ACHN (cell line): ENCODE measurements at regions not wholly inside any gene's neighbourhood (a gene's known extent, or its start where the extent isn't known, plus 50 kb on each side); places are given as distances from the start of the nearest gene placed in this dataset.

Experiments used
- DNase-seq: peaks from one replicate; pipeline ENCODE4 v3.0.0-alpha.2; 2015
- in situ Hi-C: cut with HindIII; loops from 2 replicates; pipeline ENCODE4 v1.10.0; 2017; ENCODE audit warnings: low sequenced_read_pairs, low pct_ligation_motif_present, low pct_unique_long_range_greater_than_20kb

GRCh38 chr22:48902001-48902869 is 925.4 kb downstream of the BRD1 start:
- in situ Hi-C loops: no loop called here

DNA sequence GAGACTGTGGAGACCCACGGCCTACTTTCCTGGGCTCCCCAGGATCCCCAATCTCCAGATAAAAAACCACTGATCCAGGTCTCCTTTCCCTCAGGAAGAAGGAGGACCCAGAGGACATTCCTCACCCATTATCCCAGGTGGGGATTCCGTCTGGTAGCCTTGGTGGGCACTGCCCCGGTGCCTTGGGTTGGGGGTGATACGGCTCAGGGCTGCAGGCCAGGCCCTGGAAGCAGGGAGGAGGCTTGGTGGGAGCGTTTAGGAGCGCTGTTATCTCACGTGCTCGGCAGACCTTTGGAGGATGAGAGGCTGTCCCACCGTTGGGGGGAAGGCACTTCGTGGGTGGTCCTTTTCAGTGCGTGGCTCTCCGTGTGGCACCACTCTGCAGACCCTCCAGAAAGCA is 926.3 kb downstream of the BRD1 start:
- in situ Hi-C loops: no loop called here
- DNase-seq: no peak

More at GRCh38 chr22:48902001-48902869, 925.4 kb downstream of the BRD1 start:
- DNase-seq: no peak

DNA sequence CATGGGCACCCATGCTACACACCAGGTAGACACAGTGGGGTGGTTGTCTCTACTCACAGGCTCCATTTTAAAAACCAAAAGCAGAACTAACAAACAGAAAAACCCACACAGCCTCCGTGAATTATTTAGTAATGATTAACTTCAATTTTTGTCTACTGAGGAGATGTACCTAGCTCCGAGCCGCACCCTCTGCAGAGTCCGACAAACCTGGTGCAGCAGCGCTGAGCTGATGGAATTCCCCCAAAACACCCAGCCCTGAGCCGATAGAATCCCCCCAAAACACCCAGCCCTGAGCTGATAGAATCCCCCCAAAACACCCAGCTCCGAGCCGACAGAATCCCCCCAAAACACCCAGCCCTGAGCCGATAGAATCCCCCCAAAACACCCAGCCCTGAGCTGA is 927.0 kb downstream of the BRD1 start:
- in situ Hi-C loops: no loop called here
- no peak for DNase-seq

DNA sequence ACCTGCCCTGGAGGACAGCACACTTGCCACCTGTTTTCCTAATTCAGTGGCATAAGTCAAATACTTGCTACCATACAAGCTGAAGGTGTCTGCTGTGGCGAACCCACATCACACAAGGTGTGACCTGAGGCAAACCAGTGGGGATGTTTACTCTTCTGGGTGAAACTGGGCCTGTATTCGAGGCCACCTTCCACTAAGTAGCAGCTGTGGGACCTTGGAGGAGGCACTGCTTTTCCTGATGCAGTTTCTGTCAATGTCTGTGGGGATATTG is 927.4 kb downstream of the BRD1 start:
- DNase-seq: no peak
- in situ Hi-C loops: no loop called here

DNA sequence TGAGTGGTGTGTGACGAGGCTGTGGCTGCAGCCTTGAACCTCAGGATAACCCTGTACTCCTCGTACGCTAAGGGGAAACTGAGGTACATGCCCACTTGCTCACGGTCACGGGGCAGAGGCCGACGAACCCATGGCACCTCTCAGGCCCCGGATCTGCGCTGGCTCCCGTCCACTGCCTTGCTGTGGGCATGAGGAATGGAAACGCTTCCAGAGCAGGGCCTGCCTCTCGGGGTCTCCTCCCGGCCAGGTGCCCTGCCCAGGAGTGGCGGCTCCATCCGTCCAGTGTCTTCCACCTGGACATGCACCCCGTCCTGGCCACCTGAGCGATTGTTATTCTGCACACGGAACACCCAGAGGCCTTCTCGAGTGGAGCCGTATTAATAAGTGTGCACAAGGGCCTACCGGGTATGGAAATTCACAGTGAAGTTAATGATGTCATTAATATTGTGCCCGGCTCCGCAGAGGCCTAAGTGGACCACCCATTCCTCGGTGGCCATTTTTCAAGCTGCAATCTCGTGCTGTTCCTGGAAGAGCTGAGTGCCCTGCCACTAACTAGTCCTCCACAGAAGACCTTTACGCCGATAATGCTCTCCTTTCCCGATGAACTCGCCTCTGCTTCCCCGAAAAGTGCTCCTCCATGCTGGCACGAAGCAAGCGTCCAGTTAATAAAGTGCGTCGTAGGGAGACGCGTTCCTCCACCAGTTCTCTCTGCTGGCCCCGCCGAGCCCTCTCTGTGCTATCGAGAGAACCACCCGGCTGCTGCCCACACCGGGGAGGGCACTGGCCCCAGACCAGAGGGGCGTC is 927.9 kb downstream of the BRD1 start:
- DNase-seq: no peak
- in situ Hi-C loops: no loop called here

DNA sequence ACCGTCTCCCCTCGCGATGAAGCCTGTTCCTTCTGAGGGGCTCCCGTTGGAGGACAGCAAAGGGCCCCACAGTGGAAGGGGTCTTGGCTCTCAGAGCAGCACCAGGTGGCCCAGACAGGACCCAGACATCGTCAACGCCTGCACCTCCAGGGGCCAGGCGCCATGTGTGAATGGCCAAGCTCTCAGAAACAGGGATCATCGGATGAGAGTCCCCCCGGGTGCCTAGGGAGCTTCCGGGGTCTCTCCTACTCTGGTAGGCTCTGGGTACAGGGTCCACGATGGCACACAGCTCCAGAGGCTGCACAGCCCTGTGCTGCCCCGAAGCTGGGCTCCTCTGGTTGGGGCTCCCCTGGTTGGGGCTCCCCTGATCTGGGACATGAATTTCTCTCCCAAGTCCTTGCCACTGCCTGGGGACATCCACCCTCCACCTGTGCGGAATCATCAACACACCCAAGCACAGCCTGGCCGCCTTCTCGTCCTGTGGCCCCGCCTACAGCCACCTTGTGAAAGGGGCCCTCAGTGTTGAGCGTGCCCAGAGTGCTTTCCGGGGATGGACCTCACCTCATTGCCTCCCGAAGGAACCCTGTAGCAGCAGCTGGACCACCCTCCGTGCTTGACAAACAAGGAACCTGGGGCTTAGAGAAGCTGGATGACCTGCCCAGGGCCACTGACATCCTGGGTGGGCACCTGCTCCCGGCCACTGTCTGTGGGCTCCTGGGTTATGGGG is 929.0 kb downstream of the BRD1 start:
- no peak for DNase-seq
- in situ Hi-C loops: no loop called here

GRCh38 chr22:48897645-48898370 is 929.9 kb downstream of the BRD1 start:
- in situ Hi-C loops: no loop called here
- DNase-seq: no peak

DNA sequence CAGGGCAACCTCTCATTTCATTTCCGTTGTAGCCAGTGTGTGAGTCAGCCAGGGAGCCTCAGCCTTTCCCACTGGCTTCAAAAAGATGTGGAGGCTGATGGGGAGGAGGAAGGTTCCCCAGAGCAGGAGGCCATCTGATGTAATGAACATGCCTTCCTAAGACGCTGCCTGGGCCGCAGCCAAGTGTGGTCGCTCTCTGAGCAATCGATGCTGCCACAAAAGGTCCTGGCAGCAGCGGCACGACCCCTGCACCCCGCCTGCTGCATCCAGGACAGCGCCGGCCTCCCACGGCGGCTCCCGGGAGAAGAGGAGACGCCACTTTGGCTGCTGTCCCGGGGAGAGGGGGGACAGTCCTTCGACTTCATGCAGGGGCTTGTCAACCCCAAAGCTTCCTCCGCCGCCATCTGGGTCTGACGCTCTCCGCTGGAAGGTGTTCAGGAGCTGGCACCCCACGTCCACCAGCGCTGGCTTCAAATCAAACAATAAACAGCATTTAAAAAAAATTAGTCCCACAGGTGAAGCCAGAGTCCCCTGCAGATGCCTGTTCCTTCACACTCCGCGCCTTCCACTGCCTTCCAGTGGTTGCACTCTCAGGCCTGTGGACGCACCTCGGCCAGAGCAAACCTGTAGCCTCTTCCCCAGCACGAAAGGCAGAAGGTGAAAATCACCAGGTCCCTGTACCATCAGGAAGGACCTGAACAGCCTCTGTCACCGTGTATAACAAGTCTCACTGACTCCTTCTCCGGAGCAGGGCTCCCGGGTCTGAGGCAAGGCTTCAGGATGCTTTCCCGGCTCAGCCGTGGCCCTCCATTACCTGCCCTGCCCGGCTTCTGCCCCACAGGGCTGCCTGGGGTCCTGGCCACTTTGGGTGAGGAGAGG is 930.7 kb downstream of the BRD1 start:
- in situ Hi-C loops: no loop called here
- no peak for DNase-seq

DNA sequence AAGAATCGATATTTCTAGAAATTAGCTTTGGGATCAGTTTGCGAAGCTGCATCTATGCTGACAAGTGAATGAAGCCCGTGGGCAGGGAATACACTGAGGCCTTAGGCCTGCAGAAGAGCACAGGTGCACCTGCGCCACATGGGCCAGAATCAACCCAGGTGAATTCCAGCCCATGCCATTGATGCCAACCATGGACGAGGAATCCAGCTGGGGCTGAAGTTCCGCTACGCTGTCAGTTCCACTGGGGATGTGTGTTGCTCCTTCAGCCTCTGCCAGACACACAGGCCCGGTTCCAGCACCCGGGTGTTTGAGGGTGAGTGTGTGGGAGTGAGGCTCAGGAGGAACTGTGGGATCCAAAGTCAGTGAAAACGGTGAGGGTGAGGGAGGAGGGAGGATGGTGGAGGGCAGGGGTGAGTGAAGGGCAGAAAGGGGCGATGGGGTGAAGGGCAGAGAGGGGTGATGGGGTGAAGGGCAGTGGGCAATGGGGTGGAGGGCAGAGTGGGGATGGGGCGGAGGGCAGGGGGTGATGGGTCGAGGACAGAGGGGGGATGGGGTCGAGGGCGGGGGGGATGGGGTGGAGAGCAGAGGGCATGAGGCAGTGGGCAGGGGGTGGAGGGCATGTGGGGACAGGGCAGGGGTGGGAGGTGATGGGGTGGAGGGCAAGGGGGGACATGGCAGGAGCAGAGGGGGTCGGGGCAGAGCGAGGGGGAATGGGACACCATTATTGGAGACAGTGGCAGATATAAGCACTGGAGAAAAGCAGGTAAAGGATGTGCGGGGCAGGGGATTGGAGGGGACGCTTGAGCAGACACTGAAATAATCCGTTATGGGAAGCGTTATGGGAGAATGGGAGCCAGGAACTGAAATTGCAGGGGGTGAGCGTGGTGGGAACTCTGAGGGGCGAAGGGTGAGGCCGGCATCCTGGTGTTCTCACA is 931.6 kb downstream of the BRD1 start:
- in situ Hi-C loops: no loop called here
- no peak for DNase-seq

GRCh38 chr22:48895336-48895735 is 932.3 kb downstream of the BRD1 start:
- in situ Hi-C loops: no loop called here

GRCh38 chr22:48894804-48895250 is 932.8 kb downstream of the BRD1 start:
- no peak for DNase-seq
- in situ Hi-C loops: no loop called here

More at GRCh38 chr22:48895336-48895735, 932.3 kb downstream of the BRD1 start:
- no peak for DNase-seq

GRCh38 chr22:48894064-48894671 is 933.5 kb downstream of the BRD1 start:
- DNase-seq: no peak
- in situ Hi-C loops: no loop called here

GRCh38 chr22:48893288-48894063 is 934.2 kb downstream of the BRD1 start:
- no peak for DNase-seq

DNA sequence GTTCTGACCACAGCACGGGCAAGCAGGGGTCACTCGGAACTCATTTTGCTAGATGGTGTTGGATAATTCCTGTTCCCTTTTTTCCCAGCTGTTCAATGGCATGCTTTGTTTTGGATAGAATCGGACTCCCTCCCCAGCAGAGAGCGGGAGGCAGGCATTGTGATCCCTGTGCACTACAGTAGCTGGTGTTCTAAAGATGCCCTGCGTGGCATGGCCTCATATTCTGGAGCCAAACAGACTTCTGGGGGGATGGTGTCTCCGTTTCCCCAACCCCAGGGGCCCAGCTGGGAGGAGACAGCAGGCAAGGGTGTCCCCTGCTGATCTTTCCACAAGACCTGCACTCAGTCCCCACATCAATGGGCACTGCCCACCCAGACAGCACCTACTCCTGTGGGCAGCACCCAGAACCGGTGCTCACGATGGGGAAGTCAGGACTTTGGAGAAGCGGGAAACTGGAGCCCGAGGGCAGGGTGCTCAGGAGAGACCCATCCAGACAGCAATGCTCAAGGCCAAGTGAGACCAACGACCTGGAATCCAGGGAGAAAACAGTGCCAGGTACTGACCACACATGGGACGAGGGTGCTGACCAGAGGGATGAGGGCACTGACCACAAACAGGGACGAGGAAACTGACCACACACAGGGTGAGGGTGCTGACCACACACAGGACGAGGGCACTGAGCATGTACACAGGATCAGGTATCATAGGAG is 934.9 kb downstream of the BRD1 start:
- no peak for DNase-seq
- in situ Hi-C loops: no loop called here

More at GRCh38 chr22:48893288-48894063, 934.2 kb downstream of the BRD1 start:
- in situ Hi-C loops: no loop called here
